ENCODE measurements at regions not wholly inside any gene's neighbourhood (a gene's known extent, or its start where the extent isn't known, plus 50 kb on each side); places are given as distances from the start of the nearest gene placed in this dataset.

DNA sequence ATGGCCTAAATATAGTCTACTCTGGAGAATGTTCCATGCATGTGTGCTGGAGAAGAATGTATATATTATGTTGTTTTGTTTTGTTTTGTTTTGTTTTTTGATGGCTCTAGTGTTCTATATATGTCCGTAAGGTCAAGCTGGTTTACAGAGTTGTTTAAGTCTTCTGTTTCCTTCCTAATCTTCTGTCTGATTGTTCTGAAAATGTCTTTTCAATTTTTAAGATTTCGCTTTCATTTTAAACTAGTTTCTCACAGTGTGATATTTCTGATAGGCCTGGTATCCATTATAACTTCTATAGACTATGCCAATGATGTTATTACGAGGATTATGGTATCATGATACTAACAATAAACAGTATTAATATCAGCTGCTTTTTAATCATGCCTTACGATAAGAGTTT lies 1126.3 kb upstream of the SORCS1 start:
- no peak for DNase-seq

DNA sequence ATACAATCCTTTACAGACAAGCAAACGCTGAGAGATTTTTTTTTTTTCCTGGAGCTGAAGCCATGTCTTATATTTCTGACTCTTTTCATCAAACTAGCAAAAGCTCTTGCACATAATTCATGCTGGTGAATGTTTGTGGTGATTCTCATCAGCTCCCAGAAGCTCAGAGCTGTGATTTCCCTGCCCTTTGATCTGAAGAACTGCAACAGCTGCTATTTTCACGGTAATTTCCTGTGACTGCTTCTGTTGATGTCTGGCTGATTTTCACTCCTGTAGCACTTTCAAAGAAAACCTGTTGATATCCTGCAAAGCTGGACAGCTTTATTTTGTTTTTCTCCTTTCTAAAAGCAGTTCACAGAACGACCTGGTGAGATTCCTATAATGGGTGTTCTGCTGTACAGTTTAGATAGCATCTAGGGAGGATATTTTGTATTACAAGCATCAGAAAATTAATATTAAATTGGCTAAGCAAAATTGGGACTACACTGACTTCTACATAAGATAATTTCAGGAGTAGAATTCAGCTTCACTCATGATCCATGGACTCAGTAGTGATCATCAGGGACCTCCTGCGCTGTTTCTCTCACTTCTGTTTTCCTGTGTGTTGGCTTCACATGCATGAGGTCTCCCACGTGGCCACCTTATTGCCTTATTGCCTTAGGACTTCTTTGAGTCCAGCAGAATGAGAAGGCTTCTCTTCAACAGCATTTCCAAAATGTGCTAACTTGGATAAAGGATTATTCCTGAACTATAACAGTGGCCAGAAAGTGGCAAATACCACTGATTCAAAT lies 1111.6 kb upstream of the SORCS1 start:
- no peak for DNase-seq

GRCh38 chr10:108260383-108260906 lies 1095.9 kb upstream of the SORCS1 start:
- no peak for DNase-seq

DNA sequence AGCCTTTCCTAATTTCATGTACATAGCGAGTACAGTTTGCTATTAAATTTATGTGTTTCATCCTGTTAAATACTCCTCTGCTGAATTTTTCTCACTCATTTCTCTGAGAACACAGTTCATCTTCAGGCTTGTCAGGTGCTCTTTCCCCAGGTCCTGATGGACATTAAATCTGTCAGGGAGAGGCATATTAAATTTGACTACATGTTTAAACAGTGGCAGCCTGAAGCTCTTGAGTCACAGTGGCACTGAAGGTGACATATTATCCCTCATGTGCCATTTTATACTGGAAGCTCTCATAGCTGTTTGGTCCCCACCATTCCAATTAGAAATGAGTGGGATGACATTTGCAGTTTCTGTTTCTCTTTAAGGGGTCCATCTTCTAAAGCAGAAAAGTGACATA lies 1089.6 kb upstream of the SORCS1 start:
- DNase-seq = no peak

DNA sequence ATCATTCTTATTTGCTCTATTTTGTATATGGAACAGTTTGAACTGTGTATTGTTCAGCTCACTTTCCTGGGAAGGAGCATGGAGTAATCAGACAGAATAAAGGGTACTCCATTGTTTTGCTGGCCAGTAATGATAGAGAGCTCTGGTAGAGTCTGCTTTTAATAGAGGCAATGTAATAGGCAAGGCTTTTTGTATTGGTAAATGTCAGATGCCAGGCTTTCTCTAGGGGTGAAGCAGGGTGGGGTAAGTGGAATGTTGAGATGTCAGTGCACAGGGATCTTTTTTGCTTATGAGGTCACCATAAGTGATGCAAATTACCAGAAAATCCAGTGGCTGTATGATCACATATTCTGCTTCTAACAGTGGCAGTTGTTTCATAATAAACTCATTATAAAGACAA lies 1088.3 kb upstream of the SORCS1 start:
- DNase-seq = no peak

GRCh38 chr10:108250936-108251620 lies 1086.6 kb upstream of the SORCS1 start:
- DNase-seq = no peak

DNA sequence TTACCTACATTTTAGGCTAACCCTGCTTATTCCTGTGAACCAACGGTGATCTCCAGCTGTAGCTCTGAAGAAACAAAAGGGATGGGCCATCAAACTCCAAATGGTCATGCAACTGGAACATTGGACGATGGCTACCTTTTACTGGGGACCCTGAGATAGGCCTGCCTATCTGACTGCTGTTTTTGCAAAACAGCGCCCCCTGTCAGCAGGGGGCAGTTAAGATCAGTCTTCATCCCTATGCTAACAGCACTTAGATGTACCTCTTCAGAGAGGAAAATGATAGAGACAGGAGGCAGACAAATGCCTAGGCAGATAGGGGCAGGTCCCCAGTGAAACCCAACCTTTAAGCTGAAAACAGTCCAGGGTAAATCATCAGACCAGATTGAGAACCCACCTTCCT lies 1085.4 kb upstream of the SORCS1 start:
- no peak for DNase-seq

GRCh38 chr10:108244443-108245228 lies 1080.1 kb upstream of the SORCS1 start:
- no peak for DNase-seq

GRCh38 chr10:108241166-108241565 lies 1076.7 kb upstream of the SORCS1 start:
- no peak for DNase-seq

DNA sequence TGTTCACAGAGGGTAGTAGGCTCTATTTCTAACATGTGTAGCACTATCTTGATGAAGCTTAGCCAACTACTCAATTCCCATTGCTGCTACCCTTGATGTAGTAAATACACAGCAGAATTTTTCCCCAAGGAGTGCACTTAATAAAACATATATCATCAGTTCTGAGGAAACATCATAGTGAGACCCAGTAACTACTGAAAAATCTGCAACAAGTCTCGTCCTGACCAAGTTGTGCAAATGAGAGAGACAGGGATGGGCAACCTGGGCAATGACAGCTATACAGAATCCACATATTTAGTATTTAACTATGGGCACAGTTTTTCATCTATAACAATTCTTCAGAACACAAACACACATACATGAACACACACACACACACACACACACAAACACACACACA lies 1073.8 kb upstream of the SORCS1 start:
- no peak for DNase-seq

DNA sequence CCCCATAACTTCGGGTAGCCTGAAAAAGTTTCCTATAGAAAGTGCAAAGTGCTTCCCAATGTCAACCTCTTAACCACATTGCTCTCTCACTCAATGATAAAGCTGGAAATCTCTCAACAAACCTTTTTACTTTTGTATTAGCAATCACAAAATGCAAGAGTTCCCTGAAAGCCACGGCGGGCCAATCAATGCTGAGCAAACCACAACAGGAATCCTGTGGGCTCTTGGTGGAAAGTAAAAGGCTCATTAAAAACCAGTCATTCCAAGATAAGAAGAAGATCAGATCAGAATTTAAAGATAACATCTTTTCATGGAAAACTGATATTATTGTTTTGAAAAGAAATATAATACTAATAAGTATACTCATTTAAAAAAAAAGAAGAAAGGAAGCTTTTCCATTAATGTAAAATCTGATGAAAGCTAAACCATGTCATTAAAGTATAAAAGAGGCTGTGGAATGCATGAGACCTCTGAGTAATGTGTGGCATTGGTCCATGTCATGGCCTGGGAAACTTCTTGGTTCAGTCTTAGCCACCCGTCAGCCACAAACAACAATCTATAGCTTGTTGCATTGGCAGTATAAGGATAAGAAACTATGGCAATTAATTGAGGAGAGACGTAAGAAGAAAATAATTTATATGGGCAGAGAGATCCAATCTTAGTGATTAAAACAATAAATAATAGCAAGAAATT lies 1066.1 kb upstream of the SORCS1 start:
- no peak for DNase-seq

- DNase-seq = no peak
Measured at GRCh38 chr10:108208732-108209131, 1044.2 kb upstream of the SORCS1 start.

GRCh38 chr10:108208038-108208437 lies 1043.5 kb upstream of the SORCS1 start:
- no peak for DNase-seq

DNA sequence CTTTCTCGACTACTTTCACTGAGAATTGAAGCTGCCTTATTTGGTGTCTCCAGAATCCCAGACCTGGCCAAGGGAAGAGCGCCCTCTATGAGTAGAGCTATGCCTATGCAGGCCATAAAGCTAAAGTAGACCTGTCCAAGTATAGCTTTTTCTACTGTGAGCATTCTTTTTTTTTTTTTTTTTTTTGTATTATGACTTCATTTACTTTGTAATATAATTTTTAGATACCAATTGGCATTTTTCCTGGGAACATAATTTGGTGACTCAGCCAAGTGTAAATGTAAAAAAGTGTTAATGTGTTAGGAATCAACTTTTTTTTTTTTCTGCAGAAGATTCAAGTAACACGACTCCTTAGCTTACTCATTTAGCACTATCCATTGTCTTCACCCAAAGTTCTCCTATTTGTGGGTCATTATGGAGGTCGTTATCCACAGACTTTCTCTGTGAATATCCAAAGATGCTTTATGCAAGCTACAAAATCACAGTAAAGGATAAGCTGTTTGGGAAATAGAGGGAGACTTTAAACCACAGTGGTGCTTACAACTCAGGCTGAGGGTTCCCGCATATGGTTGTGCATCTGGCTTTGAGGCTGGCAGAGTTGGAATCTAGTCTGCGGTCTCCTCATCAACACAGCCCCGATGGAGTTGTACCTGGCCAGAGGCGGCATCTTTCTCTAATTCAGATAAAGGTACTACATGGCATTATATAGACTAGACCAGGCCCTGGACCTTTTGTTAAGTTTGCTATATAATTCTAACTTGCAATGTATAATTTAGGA lies 1040.2 kb upstream of the SORCS1 start:
- DNase-seq = no peak

GRCh38 chr10:108203905-108204527 lies 1039.5 kb upstream of the SORCS1 start:
- no peak for DNase-seq

- no peak for DNase-seq
Measured at GRCh38 chr10:108187408-108188012, 1023.0 kb upstream of the SORCS1 start.

DNA sequence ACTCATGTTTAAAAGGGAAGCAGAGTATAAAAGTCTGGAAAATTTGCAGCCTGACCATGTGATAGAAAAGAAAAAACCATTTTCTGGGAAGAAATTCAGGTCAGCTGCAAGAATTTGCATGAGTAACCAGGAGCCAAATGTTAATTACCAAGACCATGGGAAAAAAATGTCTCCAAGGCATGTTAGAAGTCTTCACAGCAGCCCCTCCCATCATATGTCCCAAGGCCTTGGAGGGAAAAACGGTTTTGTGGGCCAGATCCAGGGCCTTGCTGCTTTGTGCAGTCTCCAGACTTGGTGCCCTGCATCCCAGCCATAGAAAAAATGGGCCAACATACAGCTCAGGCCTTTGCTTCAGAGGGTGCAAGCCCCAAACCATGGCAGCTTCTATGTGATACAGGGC lies 1019.6 kb upstream of the SORCS1 start:
- no peak for DNase-seq

DNA sequence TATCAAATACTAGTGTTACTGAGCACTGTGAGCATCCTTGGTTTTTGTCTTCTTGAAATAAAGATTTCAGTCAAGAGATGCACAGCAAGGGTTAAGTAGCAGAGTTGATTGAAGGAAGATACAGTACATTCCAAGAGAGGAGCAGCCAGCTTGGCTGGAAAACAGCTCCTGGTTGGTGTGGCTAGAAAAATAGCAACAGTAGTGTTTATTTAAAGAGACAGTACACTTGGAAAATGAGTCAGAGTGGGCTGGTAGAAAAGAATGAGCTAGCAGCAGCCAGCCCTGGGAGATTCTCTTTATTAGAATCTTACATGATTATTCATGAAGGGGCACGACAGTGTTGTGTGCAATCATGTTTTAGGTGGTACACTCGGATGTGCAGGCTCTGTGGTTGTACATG lies 1016.4 kb upstream of the SORCS1 start:
- DNase-seq = no peak

DNA sequence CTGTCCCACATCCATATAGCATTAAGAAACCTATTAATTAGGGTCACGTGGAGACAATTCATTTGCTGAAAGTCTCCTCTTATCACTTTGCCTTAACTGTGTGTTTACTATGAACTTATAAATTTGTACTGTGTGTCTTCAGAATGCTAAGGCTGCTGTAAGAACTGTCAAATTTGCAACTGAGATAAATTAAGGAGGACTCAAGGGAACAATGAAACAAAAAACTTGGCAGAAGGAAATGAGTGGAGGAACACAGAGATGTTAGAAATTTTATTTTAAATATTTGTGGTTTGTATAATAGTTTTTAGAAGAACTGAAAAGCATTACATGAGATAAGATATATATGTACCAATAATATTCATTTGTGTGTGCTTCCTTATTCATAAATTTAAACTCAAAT lies 1005.3 kb upstream of the SORCS1 start:
- DNase-seq = no peak

DNA sequence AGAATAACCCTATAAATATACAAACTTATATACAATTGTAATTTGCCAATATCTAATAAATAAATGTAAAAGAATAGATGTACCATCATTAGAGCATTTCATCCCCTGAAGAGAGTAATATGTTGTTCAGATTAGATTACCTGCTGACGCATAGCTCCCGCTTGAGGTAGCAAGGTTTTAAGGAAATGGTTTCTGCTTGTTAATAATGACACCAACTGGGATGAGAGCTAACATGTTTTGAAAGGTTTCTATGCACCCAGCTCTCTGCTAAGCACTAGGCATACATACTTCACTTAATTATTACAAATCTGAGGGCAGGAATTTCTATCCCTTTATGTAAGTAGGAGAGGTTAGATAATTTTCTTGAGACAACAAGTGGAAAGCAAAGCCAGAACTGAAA lies 1003.3 kb upstream of the SORCS1 start:
- no peak for DNase-seq

GRCh38 chr10:108166401-108166800 lies 1001.9 kb upstream of the SORCS1 start:
- no peak for DNase-seq
